OCI-M1 (cell line): ENCODE measurements at regions not wholly inside any gene's neighbourhood (a gene's known extent, or its start where the extent isn't known, plus 50 kb on each side); places are given as distances from the start of the nearest gene placed in this dataset.

Experiments used
- DNase-seq: peaks from one replicate; lab custom pipeline; 2025; lab: John Stamatoyannopoulos, UW

- peak; percentile 17 for DNase-seq
Observed at GRCh38 chrX:134173541-134174272, 63.3 kb upstream of the CCDC160 start.

DNA sequence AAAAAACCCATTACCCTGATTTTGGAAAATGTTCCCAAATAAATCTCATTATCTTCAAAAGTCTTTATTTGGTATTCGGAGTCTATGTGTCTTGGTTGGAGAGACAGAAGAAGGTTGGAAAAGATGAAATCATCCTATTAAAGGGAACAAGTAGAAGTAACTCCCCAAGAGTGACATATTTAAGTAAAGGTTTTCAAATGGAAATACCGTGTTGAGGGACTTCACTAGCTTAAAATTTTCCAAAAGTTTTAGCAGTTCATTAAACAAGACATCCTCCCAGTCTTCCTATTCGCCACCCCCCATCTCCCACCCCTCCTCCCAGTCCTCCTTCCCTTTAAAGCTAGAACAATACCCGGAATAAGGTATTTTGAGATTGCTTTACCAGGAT lies 62.7 kb upstream of the CCDC160 start:
- DNase-seq = no peak

- DNase-seq = peak; percentile 0
Observed at GRCh38 chrX:134174859-134175258, 62.1 kb upstream of the CCDC160 start.

DNA sequence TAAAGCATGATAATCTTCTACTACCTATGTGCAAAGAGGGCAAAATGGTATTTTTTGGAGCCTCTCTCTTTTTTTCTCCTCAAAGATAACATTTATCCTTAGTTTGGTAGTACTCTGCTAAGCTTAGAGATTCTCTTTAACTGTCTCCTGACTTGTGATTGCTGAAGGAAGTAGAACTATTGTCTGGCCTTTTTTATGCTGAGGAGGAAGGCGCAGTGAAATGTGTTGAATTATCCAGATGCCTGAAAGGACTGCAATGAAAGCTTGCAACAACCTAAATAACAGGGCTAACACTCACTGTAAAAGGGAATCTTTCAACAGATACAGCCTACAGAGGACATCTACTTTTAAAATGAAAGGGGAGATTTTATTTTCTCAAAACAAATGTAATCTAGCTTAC lies 59.5 kb upstream of the CCDC160 start:
- DNase-seq = no peak

GRCh38 chrX:134180601-134181274 lies 56.2 kb upstream of the CCDC160 start:
- no peak for DNase-seq

- DNase-seq = peak; percentile 29
Observed at GRCh38 chrX:134181275-134181660, 55.7 kb upstream of the CCDC160 start.

DNA sequence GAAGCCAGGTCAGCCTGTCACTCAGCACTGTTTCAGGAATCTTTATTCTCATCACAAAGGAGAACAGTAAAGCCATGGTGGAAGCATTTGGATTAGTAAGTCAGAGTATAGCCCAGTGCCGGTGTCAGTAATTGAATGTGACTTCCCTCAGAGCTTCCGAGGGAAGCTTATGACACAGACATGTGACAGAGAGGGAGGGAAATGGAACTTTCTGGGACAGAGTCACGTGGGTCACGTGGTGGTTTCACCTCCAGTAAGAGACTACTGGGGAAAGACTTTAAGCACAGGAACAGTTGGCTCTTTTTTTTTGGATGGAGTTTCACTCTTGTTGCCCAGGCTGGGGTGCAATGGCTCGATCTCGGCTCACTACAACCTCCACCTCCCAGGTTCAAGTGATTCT lies 53.3 kb upstream of the CCDC160 start:
- no peak for DNase-seq

GRCh38 chrX:134184936-134185335 lies 52.0 kb upstream of the CCDC160 start:
- no peak for DNase-seq

DNA sequence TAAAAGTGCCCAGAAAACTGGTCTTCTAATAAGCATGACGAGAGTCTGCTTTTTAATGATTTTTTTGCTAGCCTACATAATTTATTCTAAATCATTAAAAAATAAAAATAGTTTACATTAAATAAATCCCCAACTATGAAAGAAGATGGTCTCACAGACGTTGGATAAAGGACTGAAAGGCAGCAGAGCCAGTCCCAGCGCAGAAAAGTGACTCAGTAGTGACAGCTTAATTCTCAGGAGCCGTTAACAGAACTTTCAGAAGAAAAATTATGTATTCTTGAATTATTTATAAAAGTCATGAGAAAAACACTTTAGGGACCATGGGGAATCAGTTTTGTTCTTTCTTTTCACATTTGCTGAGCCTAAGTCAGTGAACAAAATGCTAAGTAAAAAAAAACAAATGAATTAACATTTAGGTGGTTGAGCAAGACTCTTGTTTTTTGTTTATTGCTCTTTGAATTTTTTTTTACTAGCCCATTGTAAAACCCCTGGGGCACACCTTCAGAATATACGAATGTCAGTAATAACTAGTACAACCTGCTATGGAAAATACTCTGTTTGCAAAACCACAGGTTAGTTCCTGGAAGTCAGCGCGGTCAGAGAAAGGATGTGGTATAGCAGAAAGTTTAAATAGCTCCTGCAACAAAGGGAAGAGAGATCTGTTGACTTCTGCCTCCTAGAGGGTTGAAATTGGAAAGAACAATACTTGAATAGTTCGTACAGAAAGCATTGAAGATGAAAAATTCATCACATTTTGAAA lies 50.4 kb upstream of the CCDC160 start:
- DNase-seq = peak; percentile 76
